Erythroblast (primary cell): ENCODE measurements at regions not wholly inside any gene's neighbourhood (a gene's known extent, or its start where the extent isn't known, plus 50 kb on each side); places are given as distances from the start of the nearest gene placed in this dataset.

ENCODE experiments used
- GATA1 ChIP-seq: IDR thresholded peaks from 2 replicates; pipeline ENCODE4 v1.6.1; 2011; ENCODE audit warnings: low read depth, mild to moderate bottlenecking, control low read depth, low read length, moderate library complexity
- POLR2A ChIP-seq: IDR thresholded peaks from 2 replicates; pipeline ENCODE4 v1.6.1; 2011; ENCODE audit warnings: mild to moderate bottlenecking, low read length

- TF ChIP-seq POLR2A (no peak), GATA1 (no peak)
These were observed 80.2 kb upstream of the ZNF618 start for GRCh38 chr9:113795811-113796392.
